SK-N-SH treated with all-trans-retinoic acid at 6 μM for 48 hours (cell line): ENCODE measurements at regions not wholly inside any gene's neighbourhood (a gene's known extent, or its start where the extent isn't known, plus 50 kb on each side); places are given as distances from the start of the nearest gene placed in this dataset.

ENCODE experiments used
- ATAC-seq: fragments of 200-7000 bp; cut with Tn5 transposase; 3 replicates; pipeline ENCODE4 v1.9.1; 2020; ENCODE audit warnings: mild to moderate bottlenecking, moderate library complexity
- ARNTL ChIP-seq: fragments of 450-650 bp; formaldehyde crosslinking; IDR thresholded peaks from 2 replicates; pipeline ENCODE4 v1.5.0; 2020; ENCODE audit warnings: low read depth, mild to moderate bottlenecking, moderate library complexity, borderline replicate concordance
- BACH2 ChIP-seq: fragments of 250-450 bp; sonication (Bioruptor Pico); IDR thresholded peaks from 2 replicates; pipeline ENCODE4 v1.9.0; 2021; ENCODE audit warnings: mild to moderate bottlenecking, borderline replicate concordance
- CREB5 ChIP-seq: fragments of 250-450 bp; sonication (Bioruptor Pico); IDR thresholded peaks from 2 replicates; pipeline ENCODE4 v1.5.1; 2020; ENCODE audit warnings: low read depth, mild to moderate bottlenecking, moderate library complexity
- CSDC2 ChIP-seq: fragments of 250-450 bp; sonication (Bioruptor Pico); IDR thresholded peaks from 2 replicates; pipeline ENCODE4 v1.5.0; 2020; ENCODE audit warnings: mild to moderate bottlenecking, moderate library complexity
- ESRRG ChIP-seq: fragments of 250-450 bp; sonication (Bioruptor Pico); IDR thresholded peaks from 2 replicates; pipeline ENCODE4 v1.6.1; 2021; ENCODE audit warnings: mild to moderate bottlenecking
- GLIS3 ChIP-seq: fragments of 250-450 bp; sonication (Bioruptor Pico); IDR thresholded peaks from 2 replicates; pipeline ENCODE4 v1.5.0; 2020; ENCODE audit warnings: mild to moderate bottlenecking, moderate library complexity
- ISL1 ChIP-seq: fragments of 250-450 bp; sonication (Bioruptor Pico); IDR thresholded peaks from 2 replicates; pipeline ENCODE4 v2.1.2; 2022; ENCODE audit warnings: mild to moderate bottlenecking, moderate library complexity
- OSR1 ChIP-seq: fragments of 250-450 bp; sonication (Bioruptor Pico); IDR thresholded peaks from 2 replicates; pipeline ENCODE4 v1.8.0; 2022; ENCODE audit warnings: moderate library complexity, mild to moderate bottlenecking, inconsistent platforms
- PPARA ChIP-seq: fragments of 250-450 bp; sonication (Bioruptor Pico); IDR thresholded peaks from 2 replicates; pipeline ENCODE4 v1.5.0; 2020; ENCODE audit warnings: mild to moderate bottlenecking, borderline replicate concordance
- RARB ChIP-seq: fragments of 250-450 bp; sonication (Bioruptor Pico); IDR thresholded peaks from 2 replicates; pipeline ENCODE4 v1.8.0; 2021; ENCODE audit warnings: mild to moderate bottlenecking, moderate library complexity
- SNAI2 ChIP-seq: fragments of 250-450 bp; sonication (Bioruptor Pico); IDR thresholded peaks from 2 replicates; pipeline ENCODE4 v1.5.0; 2020; ENCODE audit warnings: mild to moderate bottlenecking, moderate library complexity
- TCF4 ChIP-seq: fragments of 250-450 bp; sonication (Bioruptor Pico); IDR thresholded peaks from 2 replicates; pipeline ENCODE4 v1.8.0; 2021; ENCODE audit warnings: mild to moderate bottlenecking, moderate library complexity, borderline replicate concordance
- TOX ChIP-seq: fragments of 250-450 bp; sonication (Bioruptor Pico); IDR thresholded peaks from 2 replicates; pipeline ENCODE4 v1.8.0; 2021; ENCODE audit warnings: mild to moderate bottlenecking, moderate library complexity, borderline replicate concordance
- ZC3H10 ChIP-seq: fragments of 250-450 bp; sonication (Bioruptor Pico); IDR thresholded peaks from 2 replicates; pipeline ENCODE4 v1.5.1; 2021; ENCODE audit warnings: mild to moderate bottlenecking, moderate library complexity
- ZFP3 ChIP-seq: fragments of 250-450 bp; sonication (Bioruptor Pico); IDR thresholded peaks from 2 replicates; pipeline ENCODE4 v1.5.0; 2020; ENCODE audit warnings: mild to moderate bottlenecking, moderate library complexity
- ZFP30 ChIP-seq: fragments of 450-650 bp; formaldehyde crosslinking; IDR thresholded peaks from 2 replicates; pipeline ENCODE4 v1.5.0; 2022; ENCODE audit warnings: mild to moderate bottlenecking, moderate library complexity
- ZNF565 ChIP-seq: fragments of 450-650 bp; formaldehyde crosslinking; conservative IDR thresholded peaks from 2 replicates; pipeline ENCODE4 v1.5.0; 2020; ENCODE audit warnings: low read depth, mild to moderate bottlenecking, moderate library complexity
- ZNF70 ChIP-seq: fragments of 450-650 bp; formaldehyde crosslinking; IDR thresholded peaks from 2 replicates; pipeline ENCODE4 v1.5.0; 2020; ENCODE audit warnings: mild to moderate bottlenecking, moderate library complexity
- ZNF8 ChIP-seq: fragments of 450-650 bp; formaldehyde crosslinking; IDR thresholded peaks from 2 replicates; pipeline ENCODE4 v1.5.0; 2020; ENCODE audit warnings: mild to moderate bottlenecking, moderate library complexity
- TF ChIP-seq, protein P1 (sequence below): fragments of 250-450 bp; sonication (Bioruptor Pico); IDR thresholded peaks from 2 replicates; pipeline ENCODE4 v1.8.0; 2020; ENCODE audit warnings: mild to moderate bottlenecking, moderate library complexity, borderline replicate concordance
- TF ChIP-seq, protein P2 (sequence below): fragments of 250-450 bp; sonication (Bioruptor Pico); IDR thresholded peaks from 2 replicates; pipeline ENCODE4 v1.5.1; 2021; ENCODE audit warnings: mild to moderate bottlenecking, moderate library complexity
- TF ChIP-seq, protein P3 (sequence below): fragments of 250-450 bp; sonication (Bioruptor Pico); IDR thresholded peaks from 2 replicates; pipeline ENCODE4 v1.5.0; 2020; ENCODE audit warnings: mild to moderate bottlenecking, moderate library complexity

DNA sequence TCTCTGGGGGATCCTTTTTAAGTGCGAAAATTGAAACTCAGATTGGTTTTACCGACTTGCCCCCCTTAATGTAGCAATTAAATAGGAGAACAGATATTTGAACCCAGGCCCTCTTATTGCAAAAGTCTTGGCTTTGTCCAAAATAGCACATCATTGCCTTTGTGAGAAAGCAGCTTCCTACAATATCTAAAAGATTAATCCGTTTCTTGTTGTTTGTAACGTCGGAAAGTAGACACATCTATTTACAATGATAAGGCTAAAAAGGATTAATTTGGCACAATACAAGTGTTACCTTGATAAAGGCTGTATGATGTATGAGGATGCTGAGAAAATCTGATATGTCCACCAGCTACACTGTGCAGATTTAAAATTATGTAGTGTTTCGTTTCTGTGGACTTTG is 108.7 kb upstream of the SLC10A2 start:
- no peak for TF ChIP-seq OSR1 (CRISPR knock-in tag)
- TF ChIP-seq ISL1 (CRISPR knock-in tag): no peak
- TF ChIP-seq GLIS3 (CRISPR knock-in tag): no peak
- TF ChIP-seq, protein P1, sequence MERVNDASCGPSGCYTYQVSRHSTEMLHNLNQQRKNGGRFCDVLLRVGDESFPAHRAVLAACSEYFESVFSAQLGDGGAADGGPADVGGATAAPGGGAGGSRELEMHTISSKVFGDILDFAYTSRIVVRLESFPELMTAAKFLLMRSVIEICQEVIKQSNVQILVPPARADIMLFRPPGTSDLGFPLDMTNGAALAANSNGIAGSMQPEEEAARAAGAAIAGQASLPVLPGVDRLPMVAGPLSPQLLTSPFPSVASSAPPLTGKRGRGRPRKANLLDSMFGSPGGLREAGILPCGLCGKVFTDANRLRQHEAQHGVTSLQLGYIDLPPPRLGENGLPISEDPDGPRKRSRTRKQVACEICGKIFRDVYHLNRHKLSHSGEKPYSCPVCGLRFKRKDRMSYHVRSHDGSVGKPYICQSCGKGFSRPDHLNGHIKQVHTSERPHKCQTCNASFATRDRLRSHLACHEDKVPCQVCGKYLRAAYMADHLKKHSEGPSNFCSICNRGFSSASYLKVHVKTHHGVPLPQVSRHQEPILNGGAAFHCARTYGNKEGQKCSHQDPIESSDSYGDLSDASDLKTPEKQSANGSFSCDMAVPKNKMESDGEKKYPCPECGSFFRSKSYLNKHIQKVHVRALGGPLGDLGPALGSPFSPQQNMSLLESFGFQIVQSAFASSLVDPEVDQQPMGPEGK: no peak
- TF ChIP-seq TOX: no peak
- TF ChIP-seq CSDC2 (CRISPR knock-in tag): no peak
- TF ChIP-seq ZNF565: no peak
- TF ChIP-seq, protein P2, sequence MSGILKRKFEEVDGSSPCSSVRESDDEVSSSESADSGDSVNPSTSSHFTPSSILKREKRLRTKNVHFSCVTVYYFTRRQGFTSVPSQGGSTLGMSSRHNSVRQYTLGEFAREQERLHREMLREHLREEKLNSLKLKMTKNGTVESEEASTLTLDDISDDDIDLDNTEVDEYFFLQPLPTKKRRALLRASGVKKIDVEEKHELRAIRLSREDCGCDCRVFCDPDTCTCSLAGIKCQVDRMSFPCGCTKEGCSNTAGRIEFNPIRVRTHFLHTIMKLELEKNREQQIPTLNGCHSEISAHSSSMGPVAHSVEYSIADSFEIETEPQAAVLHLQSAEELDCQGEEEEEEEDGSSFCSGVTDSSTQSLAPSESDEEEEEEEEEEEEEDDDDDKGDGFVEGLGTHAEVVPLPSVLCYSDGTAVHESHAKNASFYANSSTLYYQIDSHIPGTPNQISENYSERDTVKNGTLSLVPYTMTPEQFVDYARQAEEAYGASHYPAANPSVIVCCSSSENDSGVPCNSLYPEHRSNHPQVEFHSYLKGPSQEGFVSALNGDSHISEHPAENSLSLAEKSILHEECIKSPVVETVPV (CRISPR knock-in tag): no peak
- no peak for TF ChIP-seq ARNTL (CRISPR knock-in tag)
- no peak for TF ChIP-seq ZFP3 (CRISPR knock-in tag)
- TF ChIP-seq ZNF70 (CRISPR knock-in tag): no peak
- TF ChIP-seq RARB: no peak
- no peak for TF ChIP-seq PPARA
- no peak for TF ChIP-seq ZFP30
- no peak for TF ChIP-seq BACH2 (CRISPR knock-in tag)
- no peak for TF ChIP-seq SNAI2 (CRISPR knock-in tag)
- no peak for TF ChIP-seq ZC3H10 (CRISPR knock-in tag)
- TF ChIP-seq TCF4 (CRISPR knock-in tag): no peak
- TF ChIP-seq ESRRG (CRISPR knock-in tag): no peak
- no peak for TF ChIP-seq CREB5
- ATAC-seq: no peak

GRCh38 chr13:103168901-103169508 is 102.8 kb upstream of the SLC10A2 start:
- ATAC-seq: no peak
- TF ChIP-seq TOX: no peak
- no peak for TF ChIP-seq ZFP3 (CRISPR knock-in tag)
- TF ChIP-seq GLIS3 (CRISPR knock-in tag): no peak
- TF ChIP-seq, protein P3, sequence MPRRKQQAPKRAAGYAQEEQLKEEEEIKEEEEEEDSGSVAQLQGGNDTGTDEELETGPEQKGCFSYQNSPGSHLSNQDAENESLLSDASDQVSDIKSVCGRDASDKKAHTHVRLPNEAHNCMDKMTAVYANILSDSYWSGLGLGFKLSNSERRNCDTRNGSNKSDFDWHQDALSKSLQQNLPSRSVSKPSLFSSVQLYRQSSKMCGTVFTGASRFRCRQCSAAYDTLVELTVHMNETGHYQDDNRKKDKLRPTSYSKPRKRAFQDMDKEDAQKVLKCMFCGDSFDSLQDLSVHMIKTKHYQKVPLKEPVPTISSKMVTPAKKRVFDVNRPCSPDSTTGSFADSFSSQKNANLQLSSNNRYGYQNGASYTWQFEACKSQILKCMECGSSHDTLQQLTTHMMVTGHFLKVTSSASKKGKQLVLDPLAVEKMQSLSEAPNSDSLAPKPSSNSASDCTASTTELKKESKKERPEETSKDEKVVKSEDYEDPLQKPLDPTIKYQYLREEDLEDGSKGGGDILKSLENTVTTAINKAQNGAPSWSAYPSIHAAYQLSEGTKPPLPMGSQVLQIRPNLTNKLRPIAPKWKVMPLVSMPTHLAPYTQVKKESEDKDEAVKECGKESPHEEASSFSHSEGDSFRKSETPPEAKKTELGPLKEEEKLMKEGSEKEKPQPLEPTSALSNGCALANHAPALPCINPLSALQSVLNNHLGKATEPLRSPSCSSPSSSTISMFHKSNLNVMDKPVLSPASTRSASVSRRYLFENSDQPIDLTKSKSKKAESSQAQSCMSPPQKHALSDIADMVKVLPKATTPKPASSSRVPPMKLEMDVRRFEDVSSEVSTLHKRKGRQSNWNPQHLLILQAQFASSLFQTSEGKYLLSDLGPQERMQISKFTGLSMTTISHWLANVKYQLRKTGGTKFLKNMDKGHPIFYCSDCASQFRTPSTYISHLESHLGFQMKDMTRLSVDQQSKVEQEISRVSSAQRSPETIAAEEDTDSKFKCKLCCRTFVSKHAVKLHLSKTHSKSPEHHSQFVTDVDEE (CRISPR knock-in tag): no peak
- no peak for TF ChIP-seq ZFP30
- TF ChIP-seq BACH2 (CRISPR knock-in tag): no peak
- no peak for TF ChIP-seq CSDC2 (CRISPR knock-in tag)
- no peak for TF ChIP-seq TCF4 (CRISPR knock-in tag)
- no peak for TF ChIP-seq ZNF8 (CRISPR knock-in tag)
- no peak for TF ChIP-seq ZNF70 (CRISPR knock-in tag)
- TF ChIP-seq CREB5: no peak
- no peak for TF ChIP-seq PPARA
- TF ChIP-seq ARNTL (CRISPR knock-in tag): no peak
- TF ChIP-seq, protein P1: no peak
